ENCODE measurements at regions not wholly inside any gene's neighbourhood (a gene's known extent, or its start where the extent isn't known, plus 50 kb on each side); places are given as distances from the start of the nearest gene placed in this dataset.

DNA sequence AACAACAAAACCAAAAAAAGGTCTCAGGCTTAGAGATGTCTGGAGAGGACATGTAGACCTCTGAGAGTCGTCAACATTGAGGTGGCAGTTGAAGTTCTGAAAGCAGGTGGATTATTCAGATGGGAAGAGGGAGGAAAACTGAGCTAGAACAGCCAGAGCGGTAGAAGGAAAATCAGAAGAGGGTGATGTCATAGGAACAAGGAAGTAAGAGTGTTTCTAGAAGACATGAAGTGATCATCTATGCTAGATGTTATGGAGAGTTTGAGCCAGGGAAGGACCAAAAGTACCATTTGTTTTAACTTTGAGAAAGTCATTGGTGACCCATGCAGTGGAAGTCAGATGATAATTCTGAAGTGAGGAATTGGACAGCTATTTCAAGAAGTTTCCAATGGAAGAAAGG lies 316.2 kb upstream of the RGS6 start:
- no peaks in the 10 kb centered on the region for H3K9me3 ChIP-seq
- no peak overlapping the region for H3K27ac ChIP-seq
- DNase-seq (no peak), ATAC-seq (no peak)
- no peaks in the 10 kb centered on the region for H3K27me3 ChIP-seq (ENCODE audit: low read depth)
- H3K4me3 ChIP-seq: no peak overlapping the region
- intact Hi-C loops (cut with DNase I): no loop called here
- H3K36me3 ChIP-seq: no peaks in the 10 kb centered on the region
- H3K4me1 ChIP-seq: no peaks in the 10 kb centered on the region
- TF ChIP-seq, protein P1, sequence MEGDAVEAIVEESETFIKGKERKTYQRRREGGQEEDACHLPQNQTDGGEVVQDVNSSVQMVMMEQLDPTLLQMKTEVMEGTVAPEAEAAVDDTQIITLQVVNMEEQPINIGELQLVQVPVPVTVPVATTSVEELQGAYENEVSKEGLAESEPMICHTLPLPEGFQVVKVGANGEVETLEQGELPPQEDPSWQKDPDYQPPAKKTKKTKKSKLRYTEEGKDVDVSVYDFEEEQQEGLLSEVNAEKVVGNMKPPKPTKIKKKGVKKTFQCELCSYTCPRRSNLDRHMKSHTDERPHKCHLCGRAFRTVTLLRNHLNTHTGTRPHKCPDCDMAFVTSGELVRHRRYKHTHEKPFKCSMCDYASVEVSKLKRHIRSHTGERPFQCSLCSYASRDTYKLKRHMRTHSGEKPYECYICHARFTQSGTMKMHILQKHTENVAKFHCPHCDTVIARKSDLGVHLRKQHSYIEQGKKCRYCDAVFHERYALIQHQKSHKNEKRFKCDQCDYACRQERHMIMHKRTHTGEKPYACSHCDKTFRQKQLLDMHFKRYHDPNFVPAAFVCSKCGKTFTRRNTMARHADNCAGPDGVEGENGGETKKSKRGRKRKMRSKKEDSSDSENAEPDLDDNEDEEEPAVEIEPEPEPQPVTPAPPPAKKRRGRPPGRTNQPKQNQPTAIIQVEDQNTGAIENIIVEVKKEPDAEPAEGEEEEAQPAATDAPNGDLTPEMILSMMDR (IDR thresholded peaks at IDR 0.05): no peak

DNA sequence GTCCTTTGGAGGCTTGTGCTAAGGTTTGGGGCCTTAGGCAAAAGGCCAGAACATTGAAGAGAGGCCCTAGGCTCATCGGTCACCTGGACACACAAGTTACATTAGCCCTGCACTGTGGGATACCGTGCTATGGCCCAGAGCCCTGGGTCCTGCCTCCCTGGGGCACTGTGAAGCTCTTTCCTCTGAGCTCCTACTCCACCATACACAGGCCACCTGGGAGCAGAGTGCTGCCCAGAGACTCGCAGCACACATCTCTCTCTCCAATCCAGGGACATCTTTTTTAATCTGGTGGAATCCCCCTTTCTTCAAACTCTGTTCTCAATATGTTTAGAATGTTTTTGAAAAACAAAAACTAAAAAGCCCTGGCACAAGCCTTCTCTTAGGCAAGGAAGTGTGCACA lies 314.2 kb upstream of the RGS6 start:
- Histone ChIP-seq H3K4me1 (no peaks in the 10 kb centered on the region), H3K4me3 (no peak overlapping the region), H3K27ac (no peak overlapping the region), H3K27me3 (ENCODE audit: low read depth) (no peaks in the 10 kb centered on the region), H3K36me3 (no peaks in the 10 kb centered on the region), H3K9me3 (no peaks in the 10 kb centered on the region)
- TF ChIP-seq, protein P1 (IDR thresholded peaks at IDR 0.05): no peak
- intact Hi-C loops (cut with DNase I): no loop called here
- DNase-seq (no peak), ATAC-seq (no peak)

DNA sequence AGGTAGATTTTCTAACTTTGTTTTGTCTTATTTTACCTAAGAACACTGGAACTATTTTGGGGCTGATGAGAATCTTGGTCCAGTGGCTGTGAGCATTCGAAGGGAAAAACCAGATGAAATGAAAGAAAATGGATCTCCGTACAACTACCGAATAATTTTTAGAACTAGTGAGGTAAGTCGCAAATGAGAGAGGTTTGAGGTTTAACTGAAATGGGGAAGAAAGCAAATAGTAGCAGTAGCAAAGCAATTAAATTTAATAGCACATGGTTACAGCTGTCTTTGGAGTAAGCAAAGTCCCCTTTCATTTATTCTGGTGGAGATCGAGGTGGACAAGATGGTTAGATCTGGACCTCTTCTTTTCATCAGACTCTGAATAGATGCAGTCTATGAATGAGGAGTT lies 313.5 kb upstream of the RGS6 start:
- no peaks in the 10 kb centered on the region for H3K9me3 ChIP-seq
- H3K27ac ChIP-seq: no peak overlapping the region
- no peak overlapping the region for H3K4me3 ChIP-seq
- no peaks in the 10 kb centered on the region for H3K4me1 ChIP-seq
- DNase-seq (no peak), ATAC-seq (no peak)
- H3K36me3 ChIP-seq: peaks cover under 1% of the 10 kb centered on the region
- H3K27me3 ChIP-seq (ENCODE audit: low read depth): no peaks in the 10 kb centered on the region
- intact Hi-C loops (cut with DNase I): no loop called here
- TF ChIP-seq, protein P1 (IDR thresholded peaks at IDR 0.05): no peak

DNA sequence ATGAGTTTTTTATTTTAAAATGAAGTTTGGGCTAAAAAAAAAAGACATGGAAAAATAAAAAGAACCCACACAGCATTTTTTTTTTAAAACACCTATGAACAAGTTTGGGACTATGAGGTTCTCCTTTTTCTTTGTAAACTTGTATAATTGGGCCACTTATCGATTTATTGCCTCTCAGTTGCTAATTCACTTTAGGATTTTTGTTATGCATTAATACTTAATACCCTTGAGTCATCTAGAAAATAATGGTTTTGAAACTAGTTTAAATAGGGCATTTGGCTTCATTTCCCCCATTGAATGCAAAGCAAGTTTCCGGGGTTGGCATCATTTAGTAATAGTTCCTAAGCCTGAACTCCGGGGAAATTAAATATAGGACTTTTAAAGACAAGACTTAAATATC lies 312.8 kb upstream of the RGS6 start:
- intact Hi-C loops (cut with DNase I): no loop called here

DNA sequence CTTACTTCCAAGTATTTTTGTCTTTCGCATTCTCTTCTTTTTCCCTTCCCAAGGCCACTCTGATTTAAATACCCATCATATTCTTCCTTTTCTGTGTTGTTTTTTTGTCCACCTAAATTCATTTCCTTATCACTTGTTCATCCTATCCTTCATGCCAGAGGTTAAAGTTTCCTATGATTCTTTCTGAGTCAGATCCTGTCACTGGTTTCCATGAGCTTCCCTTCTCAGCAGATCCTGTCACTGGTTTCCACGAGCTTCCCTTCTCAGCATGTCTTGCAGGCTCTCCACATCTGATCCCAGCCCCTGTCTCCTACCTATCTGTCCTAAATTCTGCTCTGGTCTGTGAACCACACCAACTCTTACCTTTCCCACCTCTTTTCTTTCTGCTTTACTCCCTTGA lies 311.8 kb upstream of the RGS6 start:
- Histone ChIP-seq H3K9me3 (no peaks in the 10 kb centered on the region), H3K36me3 (peaks cover 17% of the 10 kb centered on the region), H3K4me3 (no peak overlapping the region), H3K27ac (no peak overlapping the region), H3K27me3 (ENCODE audit: low read depth) (no peaks in the 10 kb centered on the region), H3K4me1 (no peaks in the 10 kb centered on the region)
- TF ChIP-seq, protein P1 (IDR thresholded peaks at IDR 0.05): no peak
- intact Hi-C loops (cut with DNase I): no loop called here
- no peak for DNase-seq
- no peak for ATAC-seq

More for the DNA sequence above, 312.8 kb upstream of the RGS6 start:
- H3K9me3 ChIP-seq: no peaks in the 10 kb centered on the region
- no peak overlapping the region for H3K4me3 ChIP-seq
- no peak overlapping the region for H3K27ac ChIP-seq
- H3K27me3 ChIP-seq (ENCODE audit: low read depth): no peaks in the 10 kb centered on the region
- TF ChIP-seq, protein P1 (IDR thresholded peaks at IDR 0.05): no peak
- ATAC-seq: no peak
- no peaks in the 10 kb centered on the region for H3K4me1 ChIP-seq
- no peak for DNase-seq
- H3K36me3 ChIP-seq: peaks cover 8% of the 10 kb centered on the region

DNA sequence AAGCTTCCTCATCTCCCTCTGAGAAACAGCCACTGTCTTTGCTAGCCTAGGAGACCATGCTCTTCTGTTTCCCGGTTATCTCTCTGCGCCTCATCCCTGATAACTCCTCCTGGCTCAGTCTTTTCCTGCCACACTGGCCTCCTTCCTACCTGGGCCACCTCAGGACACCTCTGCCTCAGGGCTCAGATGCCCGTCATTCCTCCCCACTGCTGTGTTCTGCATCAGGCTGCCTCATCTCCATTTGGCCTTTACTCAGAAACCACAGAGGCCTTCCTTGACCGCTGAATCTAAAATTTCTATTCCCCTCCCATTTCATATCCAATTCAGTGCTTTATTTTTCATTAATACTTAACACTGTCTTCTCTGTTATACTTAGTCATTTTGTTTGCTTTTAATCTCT lies 311.0 kb upstream of the RGS6 start:
- Histone ChIP-seq H3K4me1 (no peaks in the 10 kb centered on the region), H3K4me3 (no peak overlapping the region), H3K27me3 (ENCODE audit: low read depth) (no peaks in the 10 kb centered on the region), H3K36me3 (peaks cover 18% of the 10 kb centered on the region), H3K27ac (no peak overlapping the region), H3K9me3 (no peaks in the 10 kb centered on the region)
- intact Hi-C loops (cut with DNase I): no loop called here
- ATAC-seq (no peak), DNase-seq (no peak)
- TF ChIP-seq, protein P1 (IDR thresholded peaks at IDR 0.05): no peak
